GM18511 (cell line): ENCODE measurements at regions not wholly inside any gene's neighbourhood (a gene's known extent, or its start where the extent isn't known, plus 50 kb on each side); places are given as distances from the start of the nearest gene placed in this dataset.

ENCODE experiments used
- ATAC-seq: cut with Tn5 transposase; IDR thresholded peaks from one replicate; pipeline ENCODE4 v1.9.1; 2021; ENCODE audit warnings: mild to moderate bottlenecking, moderate library complexity; ENCODE audit not compliant: unreplicated experiment

GRCh38 chr9:97747201-97747965 is 50.2 kb upstream of the XPA start:
- no peak for ATAC-seq

DNA sequence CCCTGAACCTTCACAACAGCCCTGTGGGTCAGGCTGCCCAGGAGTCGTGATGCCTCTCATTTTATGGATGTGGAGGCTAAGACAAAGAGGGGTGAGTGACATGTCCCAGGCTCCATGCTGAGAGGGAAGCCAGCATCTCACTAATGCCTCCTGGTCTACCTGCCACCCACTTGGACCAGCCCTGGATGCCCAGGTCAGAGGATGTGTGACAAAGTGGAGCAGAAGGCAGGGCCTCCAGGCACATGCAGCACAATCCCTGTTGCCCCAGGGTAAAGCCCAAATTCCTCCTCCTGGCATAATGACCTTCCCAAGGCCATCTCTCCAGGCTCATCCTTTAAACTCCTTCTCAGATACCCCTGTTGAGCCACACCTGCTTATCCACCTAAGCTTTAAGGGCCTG is 51.4 kb upstream of the XPA start:
- ATAC-seq = no peak

DNA sequence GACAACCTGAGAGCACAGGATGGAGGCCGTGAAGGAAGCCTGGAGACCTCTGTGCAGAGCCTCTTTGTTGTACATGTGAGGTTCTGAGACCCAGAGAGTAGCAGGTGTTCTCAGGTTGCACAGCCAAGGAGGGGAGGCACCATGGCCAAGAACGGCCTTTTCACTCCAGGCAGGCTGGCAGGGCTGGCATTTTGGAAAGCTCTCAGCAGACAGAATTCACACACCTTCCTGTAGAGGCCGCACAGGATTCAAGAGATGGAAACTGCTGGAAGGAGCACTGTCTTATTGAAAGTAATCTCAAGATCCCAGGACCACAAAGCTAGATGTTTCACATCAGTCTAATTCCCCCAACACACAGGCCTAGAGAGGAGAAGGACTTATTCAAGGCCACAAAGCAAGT is 52.8 kb upstream of the XPA start:
- ATAC-seq = no peak

DNA sequence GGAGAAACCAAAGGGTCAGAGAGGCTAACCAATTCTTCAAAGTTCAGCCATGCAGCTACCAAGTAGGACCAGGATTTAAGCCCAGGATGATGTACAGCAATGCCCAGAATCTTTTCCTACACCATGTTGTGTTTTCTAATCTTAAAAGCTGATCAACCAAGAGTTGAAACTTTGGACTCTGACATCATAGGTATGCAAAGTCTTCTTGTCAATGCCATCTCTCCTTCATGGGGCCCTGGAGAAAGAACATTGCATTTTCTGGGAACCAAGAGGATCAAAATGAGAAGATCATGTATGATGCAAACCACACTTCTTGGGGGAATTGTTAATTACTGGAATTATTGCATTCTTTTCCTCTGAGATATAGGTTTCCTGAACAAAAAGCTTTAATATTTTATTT is 54.4 kb upstream of the XPA start:
- no peak for ATAC-seq

GRCh38 chr9:97752274-97752673 is 55.1 kb upstream of the XPA start:
- ATAC-seq = no peak

GRCh38 chr9:97753364-97753763 is 56.2 kb upstream of the XPA start:
- no peak for ATAC-seq

- ATAC-seq = no peak
Observed at GRCh38 chr9:97753975-97754374, 56.8 kb upstream of the XPA start.

- no peak for ATAC-seq
Observed at GRCh38 chr9:97755618-97756267, 58.6 kb upstream of the XPA start.

DNA sequence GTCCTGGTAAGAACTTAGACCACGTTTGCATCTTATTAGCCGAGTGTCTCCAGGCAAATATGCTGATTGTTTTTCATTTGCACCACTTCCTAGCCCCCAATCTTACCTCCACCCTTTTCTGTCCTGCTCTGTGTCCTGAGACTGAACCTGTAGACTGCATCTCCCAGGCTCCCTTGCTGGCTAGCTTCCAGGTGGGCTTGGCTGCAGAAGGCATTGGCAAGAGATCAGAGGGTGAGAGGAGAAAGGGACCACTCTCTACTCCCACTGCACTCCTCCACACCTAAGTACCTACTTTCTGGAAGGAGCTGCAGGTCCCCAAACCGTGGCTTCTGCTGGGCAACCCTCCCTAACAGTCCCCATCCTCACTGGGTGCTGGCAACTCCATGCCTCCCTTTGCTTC is 59.9 kb upstream of the XPA start:
- ATAC-seq = no peak

- ATAC-seq = no peak
Observed at GRCh38 chr9:97758334-97758916, 61.3 kb upstream of the XPA start.

DNA sequence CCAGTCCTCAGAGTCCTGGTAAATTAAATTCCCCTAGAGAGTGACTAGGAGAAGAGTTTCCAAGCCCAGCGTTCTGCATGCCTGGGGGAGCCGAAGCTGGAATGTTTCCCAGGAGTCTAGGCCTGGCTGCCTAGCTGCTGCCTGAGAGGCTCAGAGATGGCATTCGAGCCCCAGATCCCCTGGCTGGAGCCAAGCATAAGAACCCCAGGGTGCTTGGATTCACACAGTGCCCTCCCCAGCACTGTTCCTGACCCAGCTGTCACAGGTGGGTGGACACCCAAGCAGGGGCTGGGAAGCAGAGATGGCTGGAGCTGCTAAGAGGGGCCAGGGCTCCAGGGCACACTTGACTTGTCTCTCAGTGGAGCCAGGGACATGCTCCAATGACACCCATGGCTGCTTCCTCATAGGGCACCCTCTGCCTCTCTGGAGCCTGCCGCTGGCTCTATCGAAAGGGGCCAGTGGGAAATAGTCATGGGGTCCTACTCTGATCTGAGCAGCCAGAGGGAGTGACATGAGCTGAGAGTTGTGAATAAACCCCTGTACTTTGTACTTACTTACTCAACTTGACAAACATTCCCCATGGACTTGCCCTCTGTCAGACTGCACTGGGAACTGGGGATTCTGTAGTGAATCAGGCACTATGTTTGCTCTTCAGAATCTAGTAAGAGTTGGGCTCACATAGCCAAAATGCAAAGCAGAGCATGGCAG is 62.6 kb upstream of the XPA start:
- ATAC-seq = no peak

DNA sequence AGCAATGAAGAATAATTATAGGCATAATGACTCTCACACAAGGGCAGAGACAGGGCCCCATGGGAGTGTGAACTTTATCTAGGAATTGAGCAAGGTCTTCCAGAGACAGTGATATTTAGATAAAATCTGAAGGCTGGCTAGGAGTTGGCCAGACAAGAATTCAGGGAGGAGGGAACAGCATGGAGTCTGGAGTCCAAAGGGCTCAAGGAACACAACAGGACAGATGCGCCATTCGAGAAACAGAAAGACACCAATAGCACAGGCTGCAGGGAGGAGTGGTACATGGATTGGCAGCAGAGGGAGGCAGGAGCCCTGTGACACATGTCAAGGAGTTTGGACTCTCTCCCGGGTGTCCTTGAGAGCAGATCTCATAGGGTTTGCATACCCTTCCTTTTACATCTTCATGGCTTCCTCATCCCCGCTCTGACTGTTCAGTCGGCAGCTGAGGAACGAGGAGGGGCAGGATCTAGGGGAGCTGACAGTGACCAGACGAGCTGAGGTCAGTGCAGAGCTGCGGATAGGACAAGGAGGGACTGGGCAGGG is 64.0 kb upstream of the XPA start:
- no peak for ATAC-seq

DNA sequence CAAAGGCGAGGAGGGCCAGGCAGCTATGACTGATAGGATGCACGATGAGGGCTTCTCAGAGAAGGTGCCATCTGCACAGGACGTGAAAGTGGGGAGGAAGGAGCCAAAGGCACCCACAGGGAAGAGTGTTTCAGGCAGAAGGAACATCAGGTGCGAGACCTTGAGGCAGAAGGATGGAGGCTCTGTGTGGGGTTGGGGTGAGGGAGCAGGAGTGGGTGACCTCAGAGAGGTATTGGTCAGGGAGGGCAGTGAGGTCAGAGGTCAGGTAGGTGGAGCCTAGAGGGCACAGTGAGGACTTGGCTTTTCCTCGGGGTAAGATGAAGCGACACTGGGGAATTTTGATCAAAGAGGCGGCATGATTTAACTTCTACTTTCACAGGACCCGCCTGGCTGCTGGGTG is 64.7 kb upstream of the XPA start:
- no peak for ATAC-seq

GRCh38 chr9:97763874-97764273 is 66.7 kb upstream of the XPA start:
- ATAC-seq = no peak

GRCh38 chr9:97766092-97766491 is 69.0 kb upstream of the XPA start:
- ATAC-seq = no peak

DNA sequence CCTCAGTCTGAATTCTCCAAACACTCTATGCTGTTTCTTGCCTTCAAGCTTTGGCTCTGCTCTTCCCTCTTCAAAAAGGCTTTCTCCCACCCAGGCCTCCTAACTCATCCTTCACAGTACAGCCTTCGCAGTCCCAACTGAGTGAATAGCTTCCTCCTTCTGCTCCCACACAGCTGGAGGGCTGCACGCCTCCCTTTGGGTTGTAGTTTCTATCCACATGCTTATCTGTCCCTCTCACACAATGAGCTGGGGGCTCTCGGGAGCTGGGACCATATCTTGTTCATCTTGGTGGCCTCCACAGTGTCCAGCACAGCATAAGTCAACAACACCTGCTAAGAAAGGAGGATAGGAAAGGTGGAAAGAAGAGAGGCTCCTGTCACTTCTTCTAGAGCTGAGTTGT is 69.5 kb upstream of the XPA start:
- no peak for ATAC-seq

DNA sequence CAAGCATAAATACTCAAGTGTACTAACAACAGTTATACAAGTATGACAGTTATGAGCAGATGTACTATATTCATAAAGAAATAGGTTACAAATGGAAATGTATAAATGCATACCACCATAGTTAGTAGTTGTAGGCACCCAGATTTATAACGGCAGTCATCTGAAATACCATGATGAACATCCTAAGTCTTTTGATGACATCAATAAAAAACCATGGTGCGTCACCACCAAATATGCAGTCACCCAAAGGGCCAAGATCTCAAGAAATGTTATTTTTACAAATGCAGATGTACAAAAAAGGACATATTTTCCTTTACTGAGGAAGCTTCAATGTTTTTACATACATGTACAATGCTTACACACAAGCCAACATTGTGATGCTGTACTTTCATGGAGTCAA is 70.8 kb upstream of the XPA start:
- no peak for ATAC-seq

- ATAC-seq = no peak
Observed at GRCh38 chr9:97768746-97769145, 71.6 kb upstream of the XPA start.

GRCh38 chr9:97769208-97769607 is 72.1 kb upstream of the XPA start:
- ATAC-seq = no peak

DNA sequence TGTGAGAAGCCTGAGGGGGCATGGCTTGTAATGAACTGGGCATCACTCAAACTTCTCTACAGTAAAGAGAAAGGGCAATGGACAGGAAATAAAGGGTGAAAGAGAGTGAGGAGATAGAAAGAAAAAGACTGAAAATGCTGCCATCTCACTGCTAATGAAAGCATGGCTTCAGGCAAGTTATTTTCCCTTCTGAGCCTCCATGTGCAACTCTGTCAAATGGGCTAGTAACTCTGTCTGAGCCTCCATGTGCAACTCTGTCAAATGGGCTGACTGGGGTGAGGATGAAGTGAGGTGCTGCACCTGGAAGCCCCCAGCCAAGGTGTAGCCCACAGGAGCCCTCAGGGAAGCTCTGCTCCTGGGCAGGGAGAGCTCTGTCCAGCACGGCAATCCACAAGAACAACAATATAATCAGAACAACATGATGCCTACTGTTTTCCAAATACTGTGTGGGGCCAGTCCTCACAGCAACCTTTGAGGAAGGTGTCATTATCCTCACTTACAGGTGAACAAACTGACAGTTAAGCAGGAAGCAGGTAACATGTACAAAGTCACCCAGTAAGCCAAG is 73.8 kb upstream of the XPA start:
- no peak for ATAC-seq

DNA sequence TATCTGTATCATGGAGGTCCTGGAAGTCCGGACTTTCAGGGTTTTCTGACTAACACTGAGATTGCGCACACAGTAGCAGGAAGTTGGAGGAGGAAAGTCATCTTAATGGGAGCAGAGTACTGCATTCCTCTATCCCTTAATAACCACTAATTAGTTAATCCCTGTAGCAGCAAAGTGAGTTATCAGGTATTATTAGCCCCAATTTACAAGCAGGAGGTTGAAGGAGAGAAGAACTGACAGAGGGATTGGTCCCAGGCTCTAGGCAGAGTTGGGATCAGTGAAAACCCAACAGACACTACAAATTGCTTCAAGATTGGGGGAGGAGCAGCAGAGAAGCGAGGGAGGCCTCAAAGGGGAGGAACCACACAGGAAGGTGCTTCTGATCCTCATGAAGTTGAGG is 74.5 kb upstream of the XPA start:
- no peak for ATAC-seq
